ENCODE measurements at regions not wholly inside any gene's neighbourhood (a gene's known extent, or its start where the extent isn't known, plus 50 kb on each side); places are given as distances from the start of the nearest gene placed in this dataset.
"Not testable (repeated sequence)": the region's sequence is repeated elsewhere in the genome, so short reads cannot be mapped to it uniquely, and the experiment has no call there.

- Histone ChIP-seq H3K9me3 (ENCODE audit: control insufficient read depth, low read length) (no peaks in the 10 kb centered on the region), H3K27ac (ENCODE audit: low read depth, low read length, severe bottlenecking) (no peak overlapping the region), H3K36me3 (ENCODE audit: control insufficient read depth, insufficient read depth, low read length) (no peaks in the 10 kb centered on the region), H3K4me1 (ENCODE audit: control insufficient read depth, insufficient read depth, low read length, poor library complexity, severe bottlenecking) (no peaks in the 10 kb centered on the region), H3K4me3 (ENCODE audit: extremely low read depth, insufficient read depth, low read length, poor library complexity, severe bottlenecking) (no peak overlapping the region)
- WGBS, 2 experiments (ENCODE audit: insufficient coverage in 2 of 2): 63% methylated on average over 1 of the region's 1 CpG; no CpG with 5 or more reads in 1 of the 2 experiments
Measured at GRCh38 chr7:119842337-119842736, 430.6 kb upstream of the KCND2 start.

- WGBS, 2 experiments (ENCODE audit: insufficient coverage in 2 of 2): 100% methylated on average over 1 of the region's 1 CpG; no CpG with 5 or more reads in 1 of the 2 experiments
- no peaks in the 10 kb centered on the region for H3K36me3 ChIP-seq (ENCODE audit: control insufficient read depth, insufficient read depth, low read length)
- no peak overlapping the region for H3K27ac ChIP-seq (ENCODE audit: low read depth, low read length, severe bottlenecking)
- H3K4me1 ChIP-seq (ENCODE audit: control insufficient read depth, insufficient read depth, low read length, poor library complexity, severe bottlenecking): no peaks in the 10 kb centered on the region
- H3K9me3 ChIP-seq (ENCODE audit: control insufficient read depth, low read length): no peaks in the 10 kb centered on the region
- H3K4me3 ChIP-seq (ENCODE audit: extremely low read depth, insufficient read depth, low read length, poor library complexity, severe bottlenecking): no peak overlapping the region
Measured at GRCh38 chr7:119842786-119843185, 430.2 kb upstream of the KCND2 start.

DNA sequence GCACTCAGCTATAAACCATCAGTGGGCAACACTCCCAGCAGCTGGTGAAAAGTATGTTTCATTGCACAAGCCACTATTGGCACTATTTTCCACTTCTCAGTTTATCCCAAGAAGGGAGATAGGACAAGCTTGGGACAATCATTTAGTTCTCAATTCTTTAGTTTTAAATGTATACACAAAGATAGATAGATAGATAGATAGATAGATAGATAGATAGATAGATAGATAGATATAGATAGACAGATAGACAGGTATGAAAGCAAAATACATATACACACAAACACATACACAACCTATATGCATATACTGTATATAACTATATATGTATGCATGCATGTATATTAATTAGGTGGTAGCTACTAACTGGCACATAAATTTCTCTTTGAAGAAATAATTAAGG lies 411.6 kb upstream of the KCND2 start:
- H3K4me1 ChIP-seq (ENCODE audit: control insufficient read depth, insufficient read depth, low read length, poor library complexity, severe bottlenecking): no peaks in the 10 kb centered on the region
- no peak overlapping the region for H3K27ac ChIP-seq (ENCODE audit: low read depth, low read length, severe bottlenecking)
- H3K36me3 ChIP-seq (ENCODE audit: control insufficient read depth, insufficient read depth, low read length): no peaks in the 10 kb centered on the region
- H3K4me3 ChIP-seq (ENCODE audit: extremely low read depth, insufficient read depth, low read length, poor library complexity, severe bottlenecking): no peak overlapping the region
- no peaks in the 10 kb centered on the region for H3K9me3 ChIP-seq (ENCODE audit: control insufficient read depth, low read length)

GRCh38 chr7:119868387-119868786 lies 404.6 kb upstream of the KCND2 start:
- H3K4me1 ChIP-seq (ENCODE audit: control insufficient read depth, insufficient read depth, low read length, poor library complexity, severe bottlenecking): no peaks in the 10 kb centered on the region
- H3K9me3 ChIP-seq (ENCODE audit: control insufficient read depth, low read length): no peaks in the 10 kb centered on the region
- H3K4me3 ChIP-seq (ENCODE audit: extremely low read depth, insufficient read depth, low read length, poor library complexity, severe bottlenecking): no peak overlapping the region
- no CpG with 5 or more reads among the region's 2 CpGs for WGBS, 2 experiments (ENCODE audit: insufficient coverage in 2 of 2)
- no peaks in the 10 kb centered on the region for H3K36me3 ChIP-seq (ENCODE audit: control insufficient read depth, insufficient read depth, low read length)
- H3K27ac ChIP-seq (ENCODE audit: low read depth, low read length, severe bottlenecking): no peak overlapping the region

DNA sequence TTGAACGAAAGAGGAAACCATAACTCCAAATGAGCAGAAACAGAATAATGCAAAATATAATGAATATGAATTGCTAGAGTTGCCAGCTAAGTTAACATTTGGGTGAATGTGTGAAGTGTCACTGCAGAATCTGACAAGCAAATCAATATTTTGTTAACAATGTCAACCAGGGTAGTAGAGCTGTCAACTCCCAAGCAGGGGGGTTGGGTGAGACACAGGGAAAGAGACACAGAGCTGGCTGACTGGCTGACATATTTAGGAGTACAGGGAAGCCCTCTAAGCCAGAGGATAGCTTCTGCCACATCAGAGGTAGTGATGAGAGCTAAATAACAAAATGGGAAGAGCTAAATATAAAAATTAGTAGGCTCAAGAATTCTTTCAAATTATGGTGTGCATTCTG lies 393.1 kb upstream of the KCND2 start:
- no peak overlapping the region for H3K4me3 ChIP-seq (ENCODE audit: extremely low read depth, insufficient read depth, low read length, poor library complexity, severe bottlenecking)
- no CpG with 5 or more reads among the region's 1 CpG for WGBS, 2 experiments (ENCODE audit: insufficient coverage in 2 of 2)
- no peaks in the 10 kb centered on the region for H3K36me3 ChIP-seq (ENCODE audit: control insufficient read depth, insufficient read depth, low read length)
- no peak overlapping the region for H3K27ac ChIP-seq (ENCODE audit: low read depth, low read length, severe bottlenecking)
- H3K4me1 ChIP-seq (ENCODE audit: control insufficient read depth, insufficient read depth, low read length, poor library complexity, severe bottlenecking): no peaks in the 10 kb centered on the region
- no peaks in the 10 kb centered on the region for H3K9me3 ChIP-seq (ENCODE audit: control insufficient read depth, low read length)

DNA sequence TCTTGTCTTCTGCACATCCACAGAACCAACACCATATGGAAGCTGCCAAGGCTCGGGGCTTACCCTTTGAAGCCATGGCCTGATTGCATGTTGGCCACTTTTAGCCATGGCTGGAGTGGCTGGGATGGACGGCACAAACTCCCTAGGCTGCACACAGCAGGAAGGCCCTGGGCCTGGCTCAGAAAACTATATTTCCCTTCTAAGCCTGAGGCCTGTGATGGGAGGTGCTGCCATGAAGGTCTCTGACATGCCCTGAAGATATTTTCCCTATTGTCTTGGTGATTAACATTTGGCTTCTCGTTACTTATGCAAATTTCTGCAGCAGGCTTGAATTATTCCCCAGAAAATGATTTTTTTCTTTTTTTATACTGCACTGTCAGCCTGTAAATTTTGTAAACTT lies 387.0 kb upstream of the KCND2 start:
- no peak overlapping the region for H3K4me3 ChIP-seq (ENCODE audit: extremely low read depth, insufficient read depth, low read length, poor library complexity, severe bottlenecking)
- 93 to 100% methylated on average over 3 of the region's 3 CpGs for WGBS, 2 experiments (ENCODE audit: insufficient coverage in 2 of 2)
- H3K4me1 ChIP-seq (ENCODE audit: control insufficient read depth, insufficient read depth, low read length, poor library complexity, severe bottlenecking): no peaks in the 10 kb centered on the region
- no peaks in the 10 kb centered on the region for H3K9me3 ChIP-seq (ENCODE audit: control insufficient read depth, low read length)
- H3K27ac ChIP-seq (ENCODE audit: low read depth, low read length, severe bottlenecking): no peak overlapping the region
- no peaks in the 10 kb centered on the region for H3K36me3 ChIP-seq (ENCODE audit: control insufficient read depth, insufficient read depth, low read length)

GRCh38 chr7:119886525-119886924 lies 386.4 kb upstream of the KCND2 start:
- not testable (repeated sequence) for H3K9me3 ChIP-seq (ENCODE audit: control insufficient read depth, low read length); H3K27ac ChIP-seq (ENCODE audit: low read depth, low read length, severe bottlenecking); H3K4me3 ChIP-seq (ENCODE audit: extremely low read depth, insufficient read depth, low read length, poor library complexity, severe bottlenecking); H3K4me1 ChIP-seq (ENCODE audit: control insufficient read depth, insufficient read depth, low read length, poor library complexity, severe bottlenecking); H3K36me3 ChIP-seq (ENCODE audit: control insufficient read depth, insufficient read depth, low read length)
- WGBS, 2 experiments (ENCODE audit: insufficient coverage in 2 of 2): 86% methylated on average over 2 of the region's 3 CpGs; no CpG with 5 or more reads in 1 of the 2 experiments

DNA sequence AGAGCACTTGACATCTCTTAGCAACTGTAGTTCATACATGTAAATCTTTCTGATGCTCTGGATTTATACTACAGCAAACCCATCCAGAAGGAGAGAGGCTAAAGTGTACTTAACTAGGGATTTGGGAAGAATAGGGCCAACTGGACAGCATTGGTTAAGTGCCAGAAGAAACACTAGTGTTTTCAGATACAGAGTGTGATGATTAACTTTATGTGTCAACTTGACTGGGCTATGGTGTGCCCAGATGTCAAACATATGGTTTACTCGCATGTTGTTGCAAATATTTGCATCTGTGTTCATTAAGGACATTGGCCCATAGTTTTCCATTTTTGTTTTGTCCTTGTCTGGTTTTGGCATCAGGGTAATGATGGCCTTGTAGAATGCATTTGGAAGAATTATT lies 384.7 kb upstream of the KCND2 start:
- Histone ChIP-seq H3K4me1 (ENCODE audit: control insufficient read depth, insufficient read depth, low read length, poor library complexity, severe bottlenecking) (no peaks in the 10 kb centered on the region), H3K4me3 (ENCODE audit: extremely low read depth, insufficient read depth, low read length, poor library complexity, severe bottlenecking) (no peak overlapping the region), H3K27ac (ENCODE audit: low read depth, low read length, severe bottlenecking) (no peak overlapping the region), H3K9me3 (ENCODE audit: control insufficient read depth, low read length) (no peaks in the 10 kb centered on the region), H3K36me3 (ENCODE audit: control insufficient read depth, insufficient read depth, low read length) (no peaks in the 10 kb centered on the region)
- WGBS, 2 experiments (ENCODE audit: insufficient coverage in 2 of 2): 67 to 100% methylated on average over 1 of the region's 1 CpG

- no peaks in the 10 kb centered on the region for H3K36me3 ChIP-seq (ENCODE audit: control insufficient read depth, insufficient read depth, low read length)
- H3K4me1 ChIP-seq (ENCODE audit: control insufficient read depth, insufficient read depth, low read length, poor library complexity, severe bottlenecking): no peaks in the 10 kb centered on the region
- H3K27ac ChIP-seq (ENCODE audit: low read depth, low read length, severe bottlenecking): no peak overlapping the region
- H3K4me3 ChIP-seq (ENCODE audit: extremely low read depth, insufficient read depth, low read length, poor library complexity, severe bottlenecking): no peak overlapping the region
- no peaks in the 10 kb centered on the region for H3K9me3 ChIP-seq (ENCODE audit: control insufficient read depth, low read length)
- whole genome bisulfite sequencing, 2 experiments (ENCODE audit: insufficient coverage in 2 of 2): 89 to 92% methylated on average over 3 to 8 of the region's 12 CpGs
Measured at GRCh38 chr7:119890631-119891030, 382.3 kb upstream of the KCND2 start.

GRCh38 chr7:119895320-119895719 lies 377.7 kb upstream of the KCND2 start:
- Histone ChIP-seq H3K4me1 (ENCODE audit: control insufficient read depth, insufficient read depth, low read length, poor library complexity, severe bottlenecking) (no peaks in the 10 kb centered on the region), H3K4me3 (ENCODE audit: extremely low read depth, insufficient read depth, low read length, poor library complexity, severe bottlenecking) (no peak overlapping the region), H3K27ac (ENCODE audit: low read depth, low read length, severe bottlenecking) (no peak overlapping the region), H3K9me3 (ENCODE audit: control insufficient read depth, low read length) (no peaks in the 10 kb centered on the region), H3K36me3 (ENCODE audit: control insufficient read depth, insufficient read depth, low read length) (no peaks in the 10 kb centered on the region)
- WGBS, 2 experiments (ENCODE audit: insufficient coverage in 2 of 2): no CpG with 5 or more reads among the region's 1 CpG

DNA sequence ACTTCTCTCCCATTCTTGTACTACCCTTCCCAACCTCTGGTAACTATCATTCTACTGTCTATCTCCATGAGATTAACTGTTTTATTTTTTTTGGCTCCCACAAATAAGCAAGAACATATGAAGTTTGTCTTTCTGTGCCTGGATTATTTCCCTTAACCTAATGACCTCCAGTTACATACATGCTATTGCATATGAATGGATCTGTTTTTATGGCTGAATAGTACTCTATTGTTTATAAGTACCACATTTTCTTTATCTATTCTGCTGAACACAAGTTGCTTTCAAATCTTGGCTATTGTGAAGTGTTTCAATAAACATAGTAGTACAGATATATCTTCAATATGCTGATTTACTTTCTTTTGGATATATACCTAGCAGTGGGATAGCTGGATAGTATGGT lies 376.6 kb upstream of the KCND2 start:
- no peaks in the 10 kb centered on the region for H3K36me3 ChIP-seq (ENCODE audit: control insufficient read depth, insufficient read depth, low read length)

More for the DNA sequence above, 376.6 kb upstream of the KCND2 start:
- Histone ChIP-seq H3K9me3 (ENCODE audit: control insufficient read depth, low read length) (no peaks in the 10 kb centered on the region), H3K27ac (ENCODE audit: low read depth, low read length, severe bottlenecking) (no peak overlapping the region), H3K4me1 (ENCODE audit: control insufficient read depth, insufficient read depth, low read length, poor library complexity, severe bottlenecking) (no peaks in the 10 kb centered on the region), H3K4me3 (ENCODE audit: extremely low read depth, insufficient read depth, low read length, poor library complexity, severe bottlenecking) (no peak overlapping the region)

All from mesodermal cell (in vitro differentiated cells).